ENCODE measurements at regions not wholly inside any gene's neighbourhood (a gene's known extent, or its start where the extent isn't known, plus 50 kb on each side); places are given as distances from the start of the nearest gene placed in this dataset.

- H3K27me3 ChIP-seq, result no peaks in the 10 kb centered on the region
- no peak overlapping the region for H3K4me3 ChIP-seq
- H3K4me1 ChIP-seq, result peaks cover 13% of the 10 kb centered on the region
- H3K27ac ChIP-seq, result no peak overlapping the region
- no peak for TF ChIP-seq CTCF (IDR thresholded peaks at IDR 0.05)
- ATAC-seq (no peak), DNase-seq (no peak)
- intact Hi-C loops (cut with DNase I), result no loop called here
- no peaks in the 10 kb centered on the region for H3K9me3 ChIP-seq
- no peaks in the 10 kb centered on the region for H3K36me3 ChIP-seq
These were observed 97.9 kb upstream of the RND3 start for GRCh38 chr2:150585221-150585971.

- H3K4me3 ChIP-seq, result no peak overlapping the region
- no peaks in the 10 kb centered on the region for H3K9me3 ChIP-seq
- no peaks in the 10 kb centered on the region for H3K27me3 ChIP-seq
- TF ChIP-seq CTCF (IDR thresholded peaks at IDR 0.05), result no peak
- H3K27ac ChIP-seq, result no peak overlapping the region
- ATAC-seq (no peak), DNase-seq (no peak)
- no peaks in the 10 kb centered on the region for H3K36me3 ChIP-seq
- peaks cover 13% of the 10 kb centered on the region for H3K4me1 ChIP-seq
- intact Hi-C loops (cut with DNase I), result no loop called here
These were observed 96.6 kb upstream of the RND3 start for GRCh38 chr2:150584081-150584480.

GRCh38 chr2:150581717-150582472 lies 94.4 kb upstream of the RND3 start:
- no peak for DNase-seq
- Histone ChIP-seq H3K9me3 (no peaks in the 10 kb centered on the region), H3K27ac (no peak overlapping the region), H3K36me3 (no peaks in the 10 kb centered on the region), H3K4me1 (peaks cover 8% of the 10 kb centered on the region), H3K27me3 (no peaks in the 10 kb centered on the region), H3K4me3 (no peak overlapping the region)
- no peak for TF ChIP-seq CTCF (IDR thresholded peaks at IDR 0.05)
- no peak for ATAC-seq
- intact Hi-C loops (cut with DNase I), result no loop called here

- H3K27me3 ChIP-seq, result no peaks in the 10 kb centered on the region
- H3K36me3 ChIP-seq, result no peaks in the 10 kb centered on the region
- H3K9me3 ChIP-seq, result no peaks in the 10 kb centered on the region
- TF ChIP-seq CTCF (IDR thresholded peaks at IDR 0.05), result no peak
- no peaks in the 10 kb centered on the region for H3K4me1 ChIP-seq
- ATAC-seq, result no peak
- no peak overlapping the region for H3K4me3 ChIP-seq
- intact Hi-C loops (cut with DNase I), result no loop called here
- DNase-seq, result no peak
- no peak overlapping the region for H3K27ac ChIP-seq
These were observed 91.0 kb upstream of the RND3 start for GRCh38 chr2:150578481-150578880.

- Histone ChIP-seq H3K27ac (no peak overlapping the region), H3K36me3 (no peaks in the 10 kb centered on the region), H3K4me3 (no peak overlapping the region), H3K4me1 (no peaks in the 10 kb centered on the region), H3K27me3 (no peaks in the 10 kb centered on the region), H3K9me3 (no peaks in the 10 kb centered on the region)
- ATAC-seq (no peak), DNase-seq (no peak)
- no peak for TF ChIP-seq CTCF (IDR thresholded peaks at IDR 0.05)
- intact Hi-C loops (cut with DNase I), result no loop called here
These were observed 88.4 kb upstream of the RND3 start for GRCh38 chr2:150575861-150576260.

Measured in upper lobe of right lung (tissue), 1 donor.